DMS53 treated with DMSO at 0.1 percent for 48 hours (cell line): ENCODE measurements at regions not wholly inside any gene's neighbourhood (a gene's known extent, or its start where the extent isn't known, plus 50 kb on each side); places are given as distances from the start of the nearest gene placed in this dataset.
"Not testable (repeated sequence)": the region's sequence is repeated elsewhere in the genome, so short reads cannot be mapped to it uniquely, and the experiment has no call there.

ENCODE experiments used
- DNase-seq: peaks from one replicate; lab custom pipeline; 2025; ENCODE audit not compliant: unreplicated experiment; lab: John Stamatoyannopoulos, UW

DNA sequence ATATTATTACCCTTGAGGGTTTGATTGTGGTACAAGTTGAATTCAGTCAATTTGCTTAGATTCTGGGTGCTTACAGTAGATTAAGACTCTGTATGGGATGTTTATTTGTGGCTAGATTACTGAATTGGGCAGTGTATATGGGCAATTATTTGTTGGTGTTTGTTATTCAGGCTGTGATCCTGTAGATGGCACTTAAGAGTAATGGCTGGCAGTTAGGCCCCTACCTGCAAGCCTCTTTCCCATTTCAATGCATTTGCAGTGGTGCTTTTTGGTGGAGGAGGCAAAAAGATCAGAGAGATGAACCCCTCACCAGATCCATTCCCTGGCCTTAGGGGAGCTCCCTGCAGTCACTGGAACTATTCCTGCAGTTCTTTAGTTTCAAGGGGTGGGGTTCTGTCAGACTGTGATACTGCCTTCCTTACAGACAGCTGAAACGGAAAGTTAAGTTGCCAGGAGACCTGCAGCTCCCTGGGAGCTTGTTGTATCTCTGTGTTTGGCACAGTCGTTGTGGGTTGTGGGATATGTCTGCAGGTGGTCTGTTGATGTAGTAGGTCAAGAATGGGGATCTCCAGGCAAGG lies 199.5 kb downstream of the AASDHPPT start:
- peak; percentile 26 for DNase-seq

DNA sequence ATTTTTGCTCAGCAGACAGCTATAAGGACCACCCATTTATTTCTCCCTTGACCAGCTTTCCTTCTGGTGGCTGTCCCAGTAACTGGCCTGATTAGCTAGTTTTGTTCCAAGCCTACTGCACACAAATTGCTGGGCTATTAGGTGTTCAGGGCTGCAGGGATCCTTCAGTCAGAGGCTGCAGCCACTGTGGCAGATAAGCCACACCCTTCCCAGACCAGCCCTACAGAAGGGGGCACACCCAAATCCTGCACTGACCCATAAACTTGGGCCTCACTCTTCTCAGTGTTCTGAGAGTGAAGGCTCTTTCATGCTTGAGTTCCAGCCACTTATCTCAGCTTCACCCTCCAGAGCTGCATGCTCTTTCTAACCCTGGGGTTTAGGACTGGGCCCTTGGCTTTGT lies 200.0 kb downstream of the AASDHPPT start:
- no peak for DNase-seq

GRCh38 chr11:106278391-106278790 lies 200.9 kb downstream of the AASDHPPT start:
- no peak for DNase-seq

GRCh38 chr11:106280036-106280435 lies 202.6 kb downstream of the AASDHPPT start:
- DNase-seq: no peak

GRCh38 chr11:106281455-106282173 lies 204.2 kb downstream of the AASDHPPT start:
- DNase-seq: peak; percentile 44

GRCh38 chr11:106286881-106287504 lies 209.5 kb downstream of the AASDHPPT start:
- DNase-seq: no peak

DNA sequence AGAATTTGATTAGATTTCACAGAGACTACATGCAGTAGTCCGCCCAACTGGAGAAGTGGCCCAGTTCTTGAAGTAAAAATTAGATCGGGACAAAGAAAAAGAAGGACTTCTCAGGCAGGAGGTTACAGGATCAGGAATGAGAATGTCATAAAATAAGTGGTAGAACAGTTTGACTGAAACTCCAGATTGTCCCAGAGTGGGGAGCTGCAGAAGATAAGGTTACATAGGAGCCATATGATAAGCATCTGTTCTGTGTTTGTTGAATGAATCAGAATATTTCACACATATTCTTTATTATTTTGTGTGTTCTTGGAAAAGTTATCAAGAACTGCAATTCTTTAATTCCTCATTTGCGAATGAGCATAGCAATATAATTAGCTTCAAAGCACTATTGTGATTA lies 210.6 kb downstream of the AASDHPPT start:
- DNase-seq: no peak

DNA sequence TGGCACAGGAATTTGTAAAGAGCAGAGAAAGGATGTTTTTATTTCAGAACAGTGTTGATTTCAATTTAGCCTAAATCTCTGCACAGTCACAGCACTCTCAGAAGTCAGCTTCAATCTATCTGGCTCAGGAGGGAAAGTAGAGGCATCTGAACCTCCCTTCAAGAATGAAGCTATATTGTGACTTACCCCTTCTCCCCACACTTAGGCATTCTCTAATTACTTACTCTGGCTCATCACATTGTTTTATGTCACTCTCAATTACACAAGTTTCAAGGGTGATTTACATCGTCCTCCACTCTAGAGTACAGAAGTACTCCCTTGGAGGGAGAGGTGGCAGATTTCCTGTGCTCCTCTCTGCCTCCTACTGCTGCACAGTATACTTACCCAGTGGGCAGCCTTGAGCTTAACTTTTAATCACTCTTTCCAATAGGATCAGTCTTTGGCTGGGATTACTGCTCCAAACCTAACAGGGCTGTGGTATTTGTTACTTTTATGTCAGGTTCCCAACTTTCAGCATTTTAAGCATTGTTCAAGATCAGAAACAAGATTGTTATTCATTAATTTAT lies 211.4 kb downstream of the AASDHPPT start:
- DNase-seq: no peak

DNA sequence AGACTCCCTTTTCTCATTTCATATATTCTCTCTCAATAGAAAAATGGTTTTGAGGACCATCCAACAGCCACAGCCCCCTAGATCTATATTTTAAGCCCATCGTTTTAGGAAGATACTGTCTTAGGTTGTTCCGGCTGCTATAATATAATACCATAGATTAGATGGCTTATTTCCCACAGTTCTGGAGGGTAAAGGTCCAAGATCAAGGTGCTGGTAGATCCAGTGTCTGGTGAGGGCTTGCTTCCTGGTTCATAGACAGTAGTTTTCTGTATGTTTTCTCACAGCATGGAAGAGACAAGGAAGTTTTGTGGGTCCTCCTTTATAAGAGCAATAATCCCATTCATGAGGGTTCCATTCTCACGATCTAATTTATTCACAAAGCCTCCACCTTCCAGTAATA lies 215.1 kb downstream of the AASDHPPT start:
- DNase-seq: no peak

GRCh38 chr11:106295974-106296373 lies 218.5 kb downstream of the AASDHPPT start:
- DNase-seq: no peak

DNA sequence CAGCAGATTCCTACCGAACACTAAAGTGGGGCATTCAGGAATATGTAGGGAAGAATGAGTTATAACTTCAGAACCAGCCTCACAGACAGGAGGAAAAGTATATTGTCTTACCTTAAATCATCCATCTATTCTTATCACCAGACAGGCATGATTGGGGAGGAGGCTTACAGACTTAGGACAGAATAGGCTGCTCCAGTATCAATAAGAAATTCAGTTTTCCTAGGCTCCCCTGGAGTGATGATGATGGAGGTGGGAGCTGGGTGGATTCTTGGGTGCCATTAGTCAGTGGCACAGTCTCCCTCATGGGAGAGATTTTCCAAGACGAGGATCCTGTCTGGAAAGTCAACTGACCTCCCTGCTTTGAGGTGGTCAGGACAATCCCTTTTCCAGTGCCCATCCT lies 225.0 kb downstream of the AASDHPPT start:
- no peak for DNase-seq

- no peak for DNase-seq
Measured at GRCh38 chr11:106304274-106304673, 226.8 kb downstream of the AASDHPPT start.

DNA sequence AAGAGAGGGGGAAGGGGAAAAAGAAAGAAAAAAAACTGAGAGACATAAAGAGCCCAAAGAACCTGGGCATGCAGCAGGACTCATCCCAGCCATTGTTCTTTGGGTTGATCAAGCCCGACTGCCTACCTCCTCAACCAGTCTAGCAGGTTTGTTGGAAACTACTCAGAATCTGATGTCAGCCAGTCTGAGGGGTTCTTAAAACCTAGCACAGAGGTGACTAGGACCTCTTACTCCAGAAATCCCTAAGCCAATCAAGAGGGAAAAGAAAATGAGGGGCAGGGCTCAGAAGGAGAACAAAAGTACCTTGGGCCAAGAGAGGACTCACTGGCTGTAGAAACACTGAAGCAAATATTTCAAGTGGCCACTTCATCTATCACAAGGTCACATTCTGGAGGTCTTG lies 228.0 kb downstream of the AASDHPPT start:
- peak; percentile 27 for DNase-seq

- peak; percentile 7 for DNase-seq
Measured at GRCh38 chr11:106306942-106307341, 229.5 kb downstream of the AASDHPPT start.

DNA sequence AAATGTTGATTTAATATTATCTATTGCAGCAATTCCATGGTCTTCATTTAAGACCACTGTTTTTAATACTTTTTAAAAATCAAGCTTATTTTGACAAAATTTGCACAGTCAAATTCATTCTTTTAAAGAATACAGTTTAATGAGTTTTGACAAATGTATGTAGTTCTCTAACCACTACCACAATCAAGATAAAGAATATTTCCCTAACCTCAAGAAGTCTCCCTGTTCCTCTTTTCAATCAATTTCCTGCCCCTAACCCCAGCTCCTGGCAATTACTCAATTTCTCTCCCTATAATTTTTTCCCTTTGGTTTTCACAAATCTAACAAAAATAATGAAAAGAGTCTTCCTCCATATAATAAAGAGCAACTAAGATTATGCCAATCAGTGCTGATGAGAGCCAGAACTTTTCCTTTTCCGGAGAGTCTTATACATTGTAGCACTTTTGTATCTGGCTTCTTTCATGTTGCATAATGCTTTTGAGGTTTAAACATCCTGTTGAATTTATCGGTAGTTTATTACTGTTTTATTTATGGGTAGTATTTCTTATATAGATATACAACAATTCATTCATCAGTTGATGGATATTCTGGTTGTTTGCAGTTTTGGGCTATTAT lies 231.7 kb downstream of the AASDHPPT start:
- no peak for DNase-seq

DNA sequence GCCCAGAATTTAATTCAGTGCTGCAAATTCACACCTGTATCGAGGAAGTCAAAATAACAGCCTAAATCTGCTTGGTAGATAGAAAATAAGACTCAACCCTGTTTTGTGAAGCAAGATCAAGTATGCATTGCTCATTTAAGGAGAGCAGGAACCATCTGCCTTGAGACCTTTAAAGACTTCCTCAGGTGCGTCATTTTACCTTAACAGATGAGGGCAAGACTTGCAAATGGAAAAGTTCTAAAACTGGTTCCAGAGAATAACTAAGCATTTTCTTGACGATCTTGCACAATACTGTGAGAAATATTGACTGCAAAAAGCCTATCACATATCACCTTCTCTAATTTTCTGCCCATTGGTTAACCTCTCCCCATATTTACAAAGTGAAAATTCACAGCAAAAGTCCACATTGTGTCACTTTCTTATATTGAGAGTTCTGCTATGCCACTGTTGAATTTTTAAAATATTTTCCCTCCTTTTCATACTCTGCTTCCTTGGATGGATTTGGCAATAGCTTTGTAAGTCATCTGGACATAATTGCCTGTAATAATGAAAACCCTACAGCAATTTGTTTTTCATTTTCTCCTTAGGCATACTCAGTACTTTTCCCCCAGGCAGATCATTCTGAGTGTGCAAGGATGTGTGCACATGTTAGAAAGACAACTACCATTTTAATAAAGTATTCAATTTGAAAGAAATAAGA lies 234.2 kb downstream of the AASDHPPT start:
- DNase-seq: no peak

GRCh38 chr11:106317208-106317773 lies 239.8 kb downstream of the AASDHPPT start:
- not testable (repeated sequence) for DNase-seq

- DNase-seq: no peak
Measured at GRCh38 chr11:106321601-106322000, 244.1 kb downstream of the AASDHPPT start.

GRCh38 chr11:106322106-106322505 lies 244.6 kb downstream of the AASDHPPT start:
- no peak for DNase-seq

DNA sequence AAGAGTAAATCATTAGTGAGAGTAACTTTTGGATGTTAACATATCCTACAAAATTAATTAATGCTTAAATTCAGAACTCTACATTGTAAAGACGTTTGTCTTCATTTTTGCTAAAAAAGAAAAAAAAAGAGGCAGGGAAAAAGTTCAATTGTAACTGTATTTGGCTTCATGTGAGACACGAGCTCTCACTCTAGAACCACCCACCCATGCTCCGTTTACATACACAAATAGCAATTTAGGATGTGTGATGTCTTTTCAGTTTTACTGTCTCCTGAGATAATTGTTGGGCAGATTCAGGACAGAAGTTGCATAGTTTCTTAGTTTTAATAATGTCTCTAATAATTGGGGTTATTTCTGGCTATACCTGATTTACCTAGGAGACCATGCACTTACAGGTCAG lies 248.6 kb downstream of the AASDHPPT start:
- DNase-seq: no peak

DNA sequence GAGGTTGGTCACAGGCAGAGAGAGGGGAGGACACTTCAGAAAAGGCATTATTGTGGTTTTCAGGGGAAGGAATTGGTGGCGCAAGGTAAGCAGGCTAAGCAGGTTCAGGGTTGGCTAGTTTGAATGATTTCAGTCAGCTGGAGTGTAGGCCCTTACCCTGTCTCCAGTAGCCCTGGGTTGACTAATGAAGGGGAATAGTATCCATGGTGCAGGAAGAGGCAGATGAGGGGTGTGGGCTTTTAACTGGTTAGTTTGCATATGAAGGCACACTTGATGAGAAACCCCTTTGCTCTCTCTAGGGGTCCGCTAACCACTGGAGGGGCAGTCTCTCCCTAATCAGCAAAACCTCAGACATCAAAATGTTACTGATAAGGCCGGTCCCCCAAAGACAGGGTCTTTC lies 249.7 kb downstream of the AASDHPPT start:
- no peak for DNase-seq
